NOMO-1 (cell line): ENCODE measurements at regions not wholly inside any gene's neighbourhood (a gene's known extent, or its start where the extent isn't known, plus 50 kb on each side); places are given as distances from the start of the nearest gene placed in this dataset.

Experiments used
- DNase-seq, 2 experiments: peaks; one replicate each; lab custom pipeline; 2025; ENCODE audit not compliant: unreplicated experiment in 2 of 2; lab: John Stamatoyannopoulos, UW

DNA sequence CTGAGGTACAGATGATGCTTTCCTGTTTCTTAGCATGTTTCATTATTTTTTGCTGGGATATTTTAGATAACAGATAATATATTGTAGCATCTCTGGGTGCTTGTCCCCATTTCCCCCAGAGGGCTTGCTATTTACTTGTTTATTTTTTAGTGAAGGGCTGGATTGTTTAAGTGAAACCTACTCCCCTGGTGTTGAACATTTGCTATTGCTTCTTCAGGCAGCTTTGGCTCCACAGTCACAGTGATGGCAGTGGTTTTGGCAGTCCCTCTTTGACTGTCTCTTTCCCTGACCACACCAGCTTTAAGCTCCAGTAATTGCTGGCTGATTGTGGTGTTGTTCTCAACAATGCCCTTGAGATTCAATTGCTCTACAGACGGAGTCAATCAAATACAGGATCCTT lies 128.9 kb downstream of the KLF13 start:
- no peak for DNase-seq

DNA sequence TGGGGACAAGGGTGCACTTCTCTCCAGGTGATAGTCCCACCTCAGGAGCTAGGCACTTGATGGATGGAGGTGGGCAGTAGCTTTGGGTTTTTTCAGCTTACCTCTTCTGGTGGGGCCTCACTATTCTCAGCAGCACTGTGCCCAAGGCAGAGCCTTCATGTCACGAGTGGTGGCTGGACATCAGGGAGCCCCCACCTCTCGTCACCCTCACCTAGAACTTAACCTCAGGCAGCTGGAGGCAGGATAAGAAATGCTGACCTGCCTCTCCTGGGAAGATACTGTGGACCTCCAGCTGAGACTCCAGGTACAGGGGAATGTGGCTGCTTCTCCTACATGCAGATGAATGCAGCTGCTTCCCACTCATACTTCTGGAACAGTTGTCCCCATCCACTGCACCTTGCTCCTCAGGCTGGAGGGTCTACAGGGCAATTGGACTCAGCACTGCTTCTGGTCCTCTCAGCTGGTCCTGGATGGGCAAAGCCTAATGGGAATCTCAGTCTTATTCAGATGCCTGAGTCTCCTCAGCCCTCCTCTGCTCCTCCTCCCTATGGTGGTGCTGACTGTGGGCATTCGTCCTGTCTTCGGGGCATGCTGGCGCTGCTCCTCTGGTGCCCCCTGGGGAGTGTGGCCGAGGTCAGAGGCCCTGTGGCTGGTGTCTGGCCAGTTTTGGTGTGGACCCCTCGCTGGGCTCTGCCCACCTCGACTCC lies 129.9 kb downstream of the KLF13 start:
- no peak for DNase-seq

GRCh38 chr15:31457161-31457560 lies 130.5 kb downstream of the KLF13 start:
- DNase-seq, result no peak

GRCh38 chr15:31457631-31458526 lies 131.2 kb downstream of the KLF13 start:
- DNase-seq, result no peak

- DNase-seq, result no peak
Measured at GRCh38 chr15:31458596-31459399, 132.2 kb downstream of the KLF13 start.

GRCh38 chr15:31459400-31459748 lies 132.7 kb downstream of the KLF13 start:
- DNase-seq, result no peak

GRCh38 chr15:31461375-31461774 lies 134.7 kb downstream of the KLF13 start:
- DNase-seq, result no peak

DNA sequence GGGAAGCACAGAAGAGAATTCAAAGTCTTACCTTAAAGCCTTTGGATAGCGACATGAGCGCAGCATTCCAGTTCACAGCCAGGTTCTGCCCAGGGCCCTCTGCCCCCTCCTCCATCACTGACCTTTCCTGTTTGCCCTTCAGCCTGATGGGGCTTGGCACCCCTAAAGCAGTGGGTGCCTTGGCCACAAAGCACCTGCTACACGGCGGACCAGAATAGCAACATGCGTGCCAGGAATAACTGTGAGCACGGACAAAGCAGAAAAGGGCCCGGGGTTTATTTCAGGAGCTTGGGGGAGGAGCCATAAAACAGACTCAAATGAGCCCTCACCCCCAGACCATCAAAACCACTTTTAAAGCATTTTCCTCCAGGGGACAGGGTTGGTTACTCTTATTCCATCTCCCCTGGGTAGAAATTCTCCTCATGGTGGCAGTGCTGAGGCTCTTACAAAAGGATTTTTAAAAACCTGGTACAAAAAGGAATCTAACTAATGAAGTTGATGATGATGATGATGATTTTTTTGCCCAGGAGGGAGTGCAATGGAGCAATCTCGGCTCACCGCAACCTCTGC lies 135.4 kb downstream of the KLF13 start:
- DNase-seq, result no peak

DNA sequence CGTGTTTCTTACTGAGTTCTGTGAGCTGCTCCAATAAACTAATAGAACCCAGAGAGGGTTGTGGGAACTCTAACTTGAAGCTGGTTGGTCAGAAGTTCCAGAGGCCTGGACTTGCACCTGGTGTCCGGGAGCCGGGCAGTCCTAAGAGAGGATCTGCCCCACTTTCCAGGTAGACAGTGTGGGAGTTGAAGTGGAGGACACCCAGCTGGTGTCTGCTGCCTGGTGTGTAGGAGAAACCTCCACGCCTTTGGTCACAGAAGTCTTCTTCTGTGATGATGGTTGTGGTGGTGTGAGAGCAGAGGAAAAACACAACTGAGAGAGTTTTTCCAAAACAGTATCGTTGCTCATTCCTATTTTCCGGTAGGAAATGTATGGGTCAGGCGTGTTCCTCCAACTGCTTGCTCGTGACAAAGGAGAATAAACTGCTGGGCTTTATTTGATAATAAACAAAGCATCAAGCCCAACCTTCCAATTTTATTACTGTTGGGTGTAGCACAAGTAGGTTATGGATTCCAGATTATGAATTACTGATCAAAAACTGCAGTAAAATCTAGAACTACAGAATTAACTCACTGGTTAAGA lies 137.0 kb downstream of the KLF13 start:
- no peak for DNase-seq

DNA sequence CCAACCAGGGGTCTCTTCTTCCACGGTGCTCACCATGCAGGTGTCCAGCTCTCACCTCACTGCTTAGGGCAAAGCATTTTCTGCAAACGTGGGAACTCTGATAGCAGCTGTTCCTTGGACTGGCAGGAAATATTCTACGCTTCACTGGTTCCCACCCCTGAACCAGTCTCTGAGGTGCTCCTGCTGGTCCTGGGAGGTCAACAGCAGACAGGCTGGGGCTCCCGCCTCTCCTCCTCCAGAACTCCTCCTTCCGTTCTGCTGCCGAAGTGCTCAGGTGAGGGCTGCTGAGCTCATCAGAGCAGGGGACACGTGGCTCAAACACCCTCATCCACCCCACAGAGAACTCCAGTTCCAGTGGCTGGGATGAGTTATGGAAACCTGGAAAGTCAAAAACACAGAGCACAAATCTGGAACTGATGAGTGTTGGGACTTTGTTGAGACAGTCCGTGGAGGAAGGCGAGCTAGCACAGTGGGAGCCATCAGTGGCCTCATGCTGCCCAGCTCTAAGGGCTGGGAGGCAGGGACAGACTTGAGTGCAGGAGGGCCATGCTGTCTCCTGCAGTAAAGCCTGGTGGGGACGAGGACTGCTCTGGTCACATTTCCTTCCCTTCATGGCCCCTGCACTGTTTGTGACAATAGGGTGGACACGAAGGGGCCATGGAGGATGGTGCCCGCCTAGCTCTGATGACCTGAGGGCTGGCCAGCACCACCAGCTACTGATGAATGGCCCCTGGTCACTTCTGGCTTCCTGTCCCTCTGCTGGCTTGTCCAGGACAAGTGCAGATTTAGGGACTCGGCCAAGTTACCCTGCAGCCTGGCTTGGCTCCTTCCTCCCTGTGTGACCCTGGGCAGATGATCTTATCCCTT lies 137.8 kb downstream of the KLF13 start:
- DNase-seq, result no peak

DNA sequence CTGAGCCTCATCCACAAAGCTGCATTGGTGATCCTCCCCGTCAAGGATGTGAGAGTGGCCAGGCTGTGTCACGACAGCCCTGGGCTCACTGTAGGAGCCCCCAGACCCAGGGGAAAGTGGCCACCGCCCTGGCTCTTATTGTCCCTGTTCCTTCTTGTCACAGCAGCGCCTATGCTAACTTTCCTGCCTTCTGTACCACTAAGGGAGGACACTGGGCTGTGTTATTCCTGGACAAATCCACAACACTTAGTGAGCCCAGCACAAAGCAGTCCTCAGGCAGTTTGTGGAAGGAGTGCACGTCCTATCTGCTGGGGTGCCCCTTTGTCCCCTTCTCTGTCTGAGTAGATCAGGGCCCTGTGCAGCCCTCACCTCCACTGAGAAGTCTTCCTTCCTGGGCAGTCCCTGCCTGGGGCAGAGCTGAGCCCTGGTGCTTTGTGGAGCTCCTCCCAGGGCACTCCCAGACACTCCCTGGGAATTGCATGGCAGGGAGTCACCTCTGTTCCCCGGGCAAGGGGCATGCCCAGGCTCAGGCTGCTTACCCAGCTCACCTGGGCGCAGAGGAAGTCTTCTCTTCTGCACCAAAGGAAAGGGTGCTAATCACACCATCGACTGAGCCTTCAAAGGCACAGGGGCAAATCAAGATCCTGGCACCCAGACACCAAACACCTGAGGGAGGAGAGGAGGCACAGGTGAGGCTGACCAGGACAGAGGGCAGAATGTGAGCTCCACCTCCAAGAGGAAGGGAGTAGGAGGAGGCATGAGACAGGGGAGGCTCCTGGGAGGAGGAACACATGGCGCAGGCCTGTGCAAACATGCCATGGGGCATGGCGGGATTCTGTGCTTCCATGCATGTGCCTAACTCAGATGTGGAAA lies 138.7 kb downstream of the KLF13 start:
- DNase-seq, result no peak

- no peak for DNase-seq
Measured at GRCh38 chr15:31467361-31467760, 140.7 kb downstream of the KLF13 start.

GRCh38 chr15:31468911-31469785 lies 142.5 kb downstream of the KLF13 start:
- no peak for DNase-seq

- DNase-seq, result no peak
Measured at GRCh38 chr15:31469786-31470525, 143.3 kb downstream of the KLF13 start.

DNA sequence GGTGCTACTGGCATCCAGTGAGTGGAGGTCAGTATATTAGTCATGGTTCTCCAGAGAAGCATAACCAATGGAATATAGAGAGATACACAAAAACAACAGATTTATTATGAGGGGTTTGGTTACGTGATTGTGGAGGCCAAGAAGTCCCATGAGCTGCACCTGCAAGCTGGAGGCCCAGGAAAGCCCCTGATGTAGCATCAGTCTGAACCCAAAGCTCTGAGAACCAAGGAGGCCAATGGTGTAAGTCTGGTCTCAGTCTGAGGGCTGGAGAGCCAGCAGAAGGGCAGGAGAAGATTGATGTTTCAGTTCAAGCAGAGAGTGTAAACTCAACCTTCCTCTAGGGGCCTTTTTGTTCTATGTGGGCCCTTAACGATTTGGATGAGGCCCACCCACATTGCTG lies 144.1 kb downstream of the KLF13 start:
- no peak for DNase-seq

- DNase-seq, result no peak
Measured at GRCh38 chr15:31471731-31472430, 145.2 kb downstream of the KLF13 start.
